ENCODE measurements at regions not wholly inside any gene's neighbourhood (a gene's known extent, or its start where the extent isn't known, plus 50 kb on each side); places are given as distances from the start of the nearest gene placed in this dataset.
"Not testable (repeated sequence)": the region's sequence is repeated elsewhere in the genome, so short reads cannot be mapped to it uniquely, and the experiment has no call there.

- not testable (repeated sequence) for DNase-seq
These were observed 158.3 kb upstream of the PPP1R3A start for GRCh38 chr7:114077158-114077524.

GRCh38 chr7:114076392-114077157 is 157.8 kb upstream of the PPP1R3A start:
- DNase-seq: not testable (repeated sequence)

- peak; percentile 63 for DNase-seq
These were observed 154.9 kb upstream of the PPP1R3A start for GRCh38 chr7:114073701-114074100.

- DNase-seq: peak; percentile 64
These were observed 151.4 kb upstream of the PPP1R3A start for GRCh38 chr7:114070246-114070645.

- no peak for DNase-seq
These were observed 144.0 kb upstream of the PPP1R3A start for GRCh38 chr7:114062810-114063209.

- peak; percentile 71 for DNase-seq
These were observed 133.1 kb upstream of the PPP1R3A start for GRCh38 chr7:114051871-114052331.

- no peak for DNase-seq
These were observed 131.8 kb upstream of the PPP1R3A start for GRCh38 chr7:114050571-114050970.

GRCh38 chr7:114048386-114049235 is 129.8 kb upstream of the PPP1R3A start:
- DNase-seq: peak; percentile 13

GRCh38 chr7:114047889-114048288 is 129.1 kb upstream of the PPP1R3A start:
- DNase-seq: peak; percentile 3

GRCh38 chr7:114033475-114033874 is 114.7 kb upstream of the PPP1R3A start:
- DNase-seq: no peak

- peak; percentile 87 for DNase-seq
These were observed 107.8 kb upstream of the PPP1R3A start for GRCh38 chr7:114026486-114027089.

- DNase-seq: no peak
These were observed 102.3 kb upstream of the PPP1R3A start for GRCh38 chr7:114021135-114021534.

GRCh38 chr7:114008696-114009095 is 89.9 kb upstream of the PPP1R3A start:
- no peak for DNase-seq

- no peak for DNase-seq
These were observed 88.6 kb upstream of the PPP1R3A start for GRCh38 chr7:114007386-114007785.

GRCh38 chr7:113998934-113999333 is 80.1 kb upstream of the PPP1R3A start:
- DNase-seq: no peak

- DNase-seq: no peak
These were observed 77.6 kb upstream of the PPP1R3A start for GRCh38 chr7:113996405-113996804.

GRCh38 chr7:113986216-113986615 is 67.4 kb upstream of the PPP1R3A start:
- no peak for DNase-seq

- DNase-seq: no peak
These were observed 57.7 kb upstream of the PPP1R3A start for GRCh38 chr7:113976508-113976907.

GRCh38 chr7:113968713-113969112 is 49.9 kb upstream of the PPP1R3A start:
- no peak for DNase-seq

Data from hematopoietic multipotent progenitor cell treated with erythropoietin and hydrocortisone succinate and interleukin-3 and kit ligand, for 4 days (in vitro differentiated cells).